IPS DF 19.7 (cell line): ENCODE measurements at regions not wholly inside any gene's neighbourhood (a gene's known extent, or its start where the extent isn't known, plus 50 kb on each side); places are given as distances from the start of the nearest gene placed in this dataset.
"Not testable (repeated sequence)": the region's sequence is repeated elsewhere in the genome, so short reads cannot be mapped to it uniquely, and the experiment has no call there.

Source experiments
- DNase-seq: peaks from one replicate; pipeline ENCODE4 v3.0.0-alpha.2; 2013; ENCODE audit warnings: low read depth, low spot score

- DNase-seq = not testable (repeated sequence)
These were observed 53.9 kb downstream of the CDRT15L2 start for GRCh38 chr17:20633268-20634059.

- not testable (repeated sequence) for DNase-seq
These were observed 60.6 kb downstream of the CDRT15L2 start for GRCh38 chr17:20640147-20640546.

- DNase-seq = not testable (repeated sequence)
These were observed 67.2 kb downstream of the CDRT15L2 start for GRCh38 chr17:20646661-20647272.

- DNase-seq = not testable (repeated sequence)
These were observed 69.7 kb downstream of the CDRT15L2 start for GRCh38 chr17:20649097-20649767.

DNA sequence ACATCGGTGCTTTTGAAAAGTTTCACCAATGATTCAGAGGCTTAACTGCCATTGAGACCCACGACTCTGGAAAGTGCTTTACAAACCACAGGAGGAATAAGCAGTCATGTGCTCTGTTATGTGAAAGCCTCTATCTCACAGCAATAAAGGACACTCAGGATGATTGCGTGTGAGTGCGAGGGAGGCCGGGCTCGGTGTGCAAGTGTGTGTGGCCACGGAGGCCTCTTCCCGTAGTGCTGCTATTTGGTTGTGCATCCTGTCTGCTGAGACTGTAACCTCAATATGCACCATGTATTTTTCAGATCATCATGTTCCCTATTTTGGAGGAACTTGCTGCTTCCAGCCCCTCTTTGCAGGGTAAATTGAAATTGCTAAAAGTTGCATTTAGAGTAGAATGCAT is 71.5 kb downstream of the CDRT15L2 start:
- not testable (repeated sequence) for DNase-seq

DNA sequence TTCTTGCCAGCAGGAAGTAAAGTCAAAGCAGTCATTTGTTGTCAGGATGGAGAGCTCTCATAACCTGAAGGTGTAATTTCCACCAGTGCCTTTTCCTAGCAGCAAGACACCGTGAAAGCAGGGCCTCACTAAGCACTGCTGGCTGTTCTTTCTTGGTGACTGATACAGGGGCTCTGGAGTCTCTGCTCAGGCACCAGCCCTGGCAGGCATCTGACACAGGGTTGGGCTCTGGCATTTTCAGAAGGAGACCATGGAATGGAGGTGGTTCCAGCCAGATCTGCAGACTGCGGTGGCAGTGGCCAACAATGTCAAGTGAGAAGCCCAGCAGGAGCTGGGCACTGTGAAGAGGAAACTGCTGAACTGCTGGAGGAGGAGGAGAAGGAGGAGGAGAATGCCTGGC is 72.2 kb downstream of the CDRT15L2 start:
- DNase-seq = not testable (repeated sequence)

DNA sequence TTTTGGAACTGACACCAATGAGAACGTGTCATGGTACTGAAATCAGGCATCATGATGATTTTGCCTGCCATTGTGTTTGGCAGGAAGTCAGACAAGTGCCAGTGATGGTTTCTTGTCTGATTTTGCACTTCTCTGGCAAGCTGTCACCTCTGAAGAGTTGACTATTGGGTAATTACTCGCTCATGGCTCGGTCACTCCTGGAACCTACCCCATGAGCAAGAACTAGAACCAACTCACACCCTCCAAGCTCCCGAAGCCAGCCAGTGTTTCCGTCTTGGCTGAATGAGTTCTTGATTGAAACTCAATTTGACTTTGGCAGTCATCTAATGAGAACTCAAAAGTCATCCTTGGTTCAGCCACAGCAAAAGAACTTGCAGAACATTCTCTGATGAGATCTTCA is 73.9 kb downstream of the CDRT15L2 start:
- DNase-seq = not testable (repeated sequence)

GRCh38 chr17:20654114-20654513 is 74.6 kb downstream of the CDRT15L2 start:
- DNase-seq = not testable (repeated sequence)

DNA sequence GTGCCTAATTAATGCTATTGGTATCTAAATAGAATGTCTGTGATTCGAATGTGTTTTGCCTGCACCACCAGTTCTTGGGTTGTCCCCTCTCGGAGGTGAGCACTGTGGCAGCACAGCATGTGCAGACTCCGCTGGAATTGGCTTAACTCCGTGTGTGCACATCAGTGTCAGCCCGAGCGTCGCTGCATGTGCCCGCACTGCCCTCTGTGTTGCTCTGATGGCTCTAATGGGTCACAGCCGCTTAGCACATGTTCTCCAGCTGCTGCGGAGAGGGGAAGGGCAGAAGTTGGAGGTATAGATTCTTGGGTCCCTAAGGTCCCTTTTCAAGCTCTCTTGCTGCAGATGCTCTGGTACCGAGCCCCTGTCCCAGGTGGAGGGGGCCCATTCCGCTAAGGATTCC is 75.1 kb downstream of the CDRT15L2 start:
- DNase-seq = not testable (repeated sequence)

GRCh38 chr17:20665103-20665955 is 85.8 kb downstream of the CDRT15L2 start:
- not testable (repeated sequence) for DNase-seq

DNA sequence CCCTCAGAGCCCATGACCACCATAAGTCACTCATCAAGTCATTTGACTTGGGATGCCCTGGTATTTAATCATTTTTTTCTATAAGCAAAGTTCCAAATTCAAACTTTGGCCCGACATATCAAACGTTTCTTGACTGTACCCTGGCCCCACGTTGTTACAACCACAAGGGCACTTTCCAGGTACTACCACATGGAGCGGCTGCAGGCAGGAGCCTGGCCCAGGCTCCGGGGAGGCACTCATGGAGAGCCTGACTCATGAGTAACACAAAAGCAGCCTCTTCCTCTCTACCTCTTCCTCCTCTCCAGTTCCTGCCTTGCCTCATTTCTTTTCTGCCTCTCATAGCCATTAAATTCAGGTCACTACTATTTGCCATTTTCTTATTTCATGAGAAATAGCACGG is 87.2 kb downstream of the CDRT15L2 start:
- not testable (repeated sequence) for DNase-seq

DNA sequence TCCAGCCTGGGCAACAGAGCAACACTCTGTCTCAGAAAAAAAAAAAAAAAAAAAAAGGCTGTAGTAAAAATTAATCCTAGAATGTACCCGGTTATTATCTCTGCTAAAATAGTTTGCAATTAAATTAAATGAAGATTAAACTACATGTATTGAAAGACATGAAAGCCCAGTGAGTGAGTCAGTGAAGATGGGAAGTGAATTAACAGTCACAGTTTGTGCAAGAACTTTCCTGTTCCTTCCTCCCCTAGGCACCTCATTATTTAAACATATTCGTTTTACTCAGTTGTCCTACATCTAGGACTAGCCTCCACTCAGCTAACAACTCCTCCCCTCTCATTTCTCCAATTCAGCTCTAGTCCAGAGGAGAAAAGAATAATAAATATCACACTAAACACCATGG is 88.2 kb downstream of the CDRT15L2 start:
- not testable (repeated sequence) for DNase-seq

DNA sequence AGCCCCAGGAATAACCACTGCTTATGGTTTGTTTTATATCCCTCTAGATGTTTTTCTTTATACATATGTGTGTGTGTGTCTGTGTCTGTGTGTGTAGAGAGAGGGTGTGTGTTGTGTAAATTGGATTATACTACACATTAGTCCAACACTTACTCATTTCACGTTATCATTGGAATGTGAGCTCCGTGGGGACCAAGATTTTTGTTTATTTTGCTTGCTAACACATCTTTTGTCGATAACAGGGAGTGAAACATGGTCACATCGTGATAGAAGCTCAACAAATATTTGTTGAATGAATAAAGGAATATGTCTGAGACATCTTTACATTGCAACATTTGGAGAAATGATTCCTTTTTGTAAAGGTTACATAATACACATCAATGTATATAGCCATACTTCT is 88.8 kb downstream of the CDRT15L2 start:
- DNase-seq = not testable (repeated sequence)

- not testable (repeated sequence) for DNase-seq
These were observed 89.3 kb downstream of the CDRT15L2 start for GRCh38 chr17:20668868-20669267.

DNA sequence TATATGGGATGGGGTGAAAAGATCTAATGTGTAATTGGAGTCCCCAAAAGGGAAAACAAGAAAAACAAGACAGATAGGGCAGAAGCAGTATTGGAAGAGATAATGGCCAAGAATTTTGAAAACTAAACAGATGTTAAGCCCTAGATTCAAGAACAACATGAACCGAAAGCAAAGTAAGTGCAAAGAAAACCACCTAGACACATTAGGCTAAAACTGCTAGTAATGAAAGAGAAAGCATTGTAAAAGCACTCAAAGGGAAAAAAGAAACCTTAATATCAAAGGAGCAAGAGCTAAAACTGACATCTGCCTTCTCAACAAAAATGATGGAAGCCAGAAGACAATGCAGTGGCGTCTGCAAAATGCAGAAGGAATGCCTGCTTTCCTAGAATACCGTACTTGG is 91.0 kb downstream of the CDRT15L2 start:
- not testable (repeated sequence) for DNase-seq

DNA sequence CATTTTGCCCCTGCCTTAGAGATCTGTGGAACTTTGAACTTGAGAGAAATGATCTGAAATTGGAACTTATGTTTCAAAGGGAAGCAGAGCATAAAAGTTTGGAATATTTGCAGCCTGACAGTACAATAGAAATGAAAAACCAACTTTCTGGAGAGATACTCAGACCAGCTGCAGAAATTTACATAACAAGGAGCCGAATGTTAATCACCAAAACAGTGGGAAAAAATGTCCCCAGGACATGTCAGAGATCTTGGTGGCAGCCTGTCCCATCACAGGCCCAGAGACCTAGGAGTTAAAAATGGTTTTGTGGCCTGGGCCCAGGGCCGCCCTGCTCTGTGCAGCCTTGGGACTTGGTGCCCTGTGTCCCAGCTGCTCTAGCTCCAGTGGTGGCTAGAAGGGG is 94.8 kb downstream of the CDRT15L2 start:
- not testable (repeated sequence) for DNase-seq

DNA sequence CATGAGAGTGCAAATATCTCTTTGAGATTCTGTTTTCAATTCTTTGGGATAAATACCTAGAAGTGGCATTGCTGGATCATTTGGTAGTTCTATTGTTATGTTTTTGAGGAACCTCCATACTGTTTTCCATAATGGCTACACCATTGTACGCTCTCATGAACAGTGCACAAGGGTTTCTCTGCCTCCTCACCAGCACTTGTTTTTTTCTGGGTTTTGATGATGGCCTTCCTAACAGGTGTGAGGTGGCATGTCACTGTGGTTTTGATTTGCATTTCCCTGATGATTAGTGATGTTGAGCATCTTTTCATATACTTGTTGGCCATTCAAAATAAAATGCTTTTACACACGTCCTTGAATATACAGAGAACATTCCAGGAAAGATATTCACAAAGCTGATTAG is 96.2 kb downstream of the CDRT15L2 start:
- not testable (repeated sequence) for DNase-seq

- not testable (repeated sequence) for DNase-seq
These were observed 97.1 kb downstream of the CDRT15L2 start for GRCh38 chr17:20676656-20677055.

DNA sequence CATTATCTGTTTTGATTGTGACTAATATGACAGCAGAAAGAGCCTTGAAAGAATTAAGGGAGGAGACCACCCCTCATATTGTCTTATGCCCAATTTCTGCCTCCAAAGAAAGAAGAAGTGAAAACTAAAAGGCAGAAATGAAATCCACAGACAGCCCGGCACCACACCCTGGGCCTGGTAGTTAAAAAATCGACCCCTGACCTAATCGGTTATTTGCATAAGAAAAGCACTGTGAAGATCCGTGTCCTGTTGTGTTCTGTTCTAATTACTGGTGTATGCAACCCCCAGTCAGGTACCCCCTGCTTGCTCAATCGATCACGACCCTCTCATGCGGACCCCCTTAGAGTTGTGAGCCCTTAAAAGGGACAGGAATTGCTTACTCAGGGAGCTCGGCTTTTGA is 97.9 kb downstream of the CDRT15L2 start:
- not testable (repeated sequence) for DNase-seq

DNA sequence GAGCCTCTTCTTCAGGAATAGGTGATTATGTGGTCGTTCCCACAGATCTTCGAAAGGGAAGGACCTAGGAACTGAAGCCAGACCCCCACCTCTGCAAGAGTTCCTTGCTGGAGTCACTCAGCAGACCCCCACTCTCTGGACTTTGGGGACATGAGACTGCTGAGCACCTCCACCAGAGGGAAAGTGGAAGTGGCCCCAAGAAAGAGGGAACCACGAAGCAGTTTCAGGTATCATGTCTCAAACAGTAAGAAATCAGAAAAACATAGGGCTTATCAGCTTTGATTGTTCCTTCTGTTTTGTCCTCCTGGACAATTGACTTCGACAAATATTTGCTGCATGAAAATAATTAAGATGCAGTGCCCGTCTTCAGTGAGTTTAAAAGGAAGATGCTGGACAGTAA is 98.9 kb downstream of the CDRT15L2 start:
- DNase-seq = not testable (repeated sequence)
